AG04449 (cell line): ENCODE measurements at regions not wholly inside any gene's neighbourhood (a gene's known extent, or its start where the extent isn't known, plus 50 kb on each side); places are given as distances from the start of the nearest gene placed in this dataset.

Source experiments
- CTCF ChIA-PET: fragments of 350-600 bp; formaldehyde crosslinking; extraction: SDS; loops from one replicate; lab custom pipeline; 2021; ENCODE audit warnings: antibody characterized with exemption; lab: Yijun Ruan, JAX
- POLR2A ChIA-PET: fragments of 400-600, 350-600 bp; formaldehyde crosslinking; extraction: SDS; loops from one replicate; lab custom pipeline; 2020; ENCODE audit warnings: antibody characterized with exemption, inconsistent platforms; lab: Yijun Ruan, JAX
- DNase-seq: peaks from one replicate; pipeline ENCODE4 v3.0.0-alpha.2; 2010; ENCODE audit warnings: low read depth, low spot score
- H3K4me3 ChIP-seq: 2 replicates; pipeline ENCODE4 v1.5.1; 2011; ENCODE audit warnings: low read depth, mild to moderate bottlenecking, control low read depth, low read length
- CTCF ChIP-seq: IDR thresholded peaks from one replicate; pipeline ENCODE4 v1.5.1; 2011; ENCODE audit warnings: mild to moderate bottlenecking, moderate library complexity, low read length, control low read depth, inconsistent platforms; ENCODE audit not compliant: insufficient read depth; ENCODE audit errors: missing control alignments

- ChIA-PET POLR2A (no interaction called here), CTCF (no interaction called here)
- H3K4me3 ChIP-seq, result no peak overlapping the region
- no peak for TF ChIP-seq CTCF
- DNase-seq, result no peak
These were observed 69.2 kb upstream of the PALS2 start for GRCh38 chr7:24504040-24504439.

GRCh38 chr7:24504836-24505235, 68.4 kb upstream of the PALS2 start:
- DNase-seq, result no peak
- ChIA-PET POLR2A (interaction anchor here (0.6 kb wide), 1 partner anchor 777 kb away, joined by 3 read pairs; no protein-coding TSS in a partner anchor), CTCF (no interaction called here)
- no peak overlapping the region for H3K4me3 ChIP-seq
- TF ChIP-seq CTCF, result no peak

GRCh38 chr7:24505968-24506367, 67.3 kb upstream of the PALS2 start:
- POLR2A ChIA-PET, result no interaction called here
- no peak for DNase-seq
- H3K4me3 ChIP-seq, result no peak overlapping the region
- TF ChIP-seq CTCF, result no peak
- CTCF ChIA-PET, result no interaction called here

- ChIA-PET CTCF (no interaction called here), POLR2A (no interaction called here)
- no peak for TF ChIP-seq CTCF
These were observed 64.9 kb upstream of the PALS2 start for GRCh38 chr7:24508316-24508715.

GRCh38 chr7:24510759-24511158, 62.5 kb upstream of the PALS2 start:
- no peak overlapping the region for H3K4me3 ChIP-seq
- POLR2A ChIA-PET, result no interaction called here
- CTCF ChIA-PET, result no interaction called here
- TF ChIP-seq CTCF, result no peak
- no peak for DNase-seq

More at GRCh38 chr7:24508316-24508715, 64.9 kb upstream of the PALS2 start:
- DNase-seq, result no peak
- no peak overlapping the region for H3K4me3 ChIP-seq

- no peak for DNase-seq
- TF ChIP-seq CTCF, result no peak
- no peak overlapping the region for H3K4me3 ChIP-seq
- ChIA-PET CTCF (no interaction called here), POLR2A (no interaction called here)
These were observed 56.1 kb upstream of the PALS2 start for GRCh38 chr7:24517166-24517565.
